Activated CD4-positive, alpha-beta T cell treated with anti-CD3 and anti-CD28 coated beads for 1 hour (primary cell): ENCODE measurements at regions not wholly inside any gene's neighbourhood (a gene's known extent, or its start where the extent isn't known, plus 50 kb on each side); places are given as distances from the start of the nearest gene placed in this dataset.

Experiments used
- DNase-seq: peaks from one replicate; pipeline ENCODE4 v3.0.0-alpha.2; 2020

DNA sequence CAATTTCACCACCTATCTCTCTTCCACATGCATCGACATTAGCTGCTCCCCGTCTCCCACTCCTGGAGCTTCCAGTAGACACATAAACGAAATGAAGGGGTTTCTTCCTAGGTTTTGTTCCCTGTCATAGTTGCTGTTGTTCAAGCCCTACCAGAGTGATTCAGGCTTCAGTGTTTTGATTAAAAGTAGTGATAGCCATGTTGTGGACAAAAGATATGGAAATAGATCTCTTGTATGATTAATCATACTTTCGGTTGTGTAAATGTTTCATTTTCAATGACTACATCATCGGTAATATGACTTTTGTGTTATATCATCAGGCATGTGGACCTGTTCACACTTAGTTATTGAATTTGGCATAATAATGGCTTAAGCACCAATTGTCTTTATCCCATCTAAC lies 96.5 kb upstream of the KLF3 start:
- no peak for DNase-seq

DNA sequence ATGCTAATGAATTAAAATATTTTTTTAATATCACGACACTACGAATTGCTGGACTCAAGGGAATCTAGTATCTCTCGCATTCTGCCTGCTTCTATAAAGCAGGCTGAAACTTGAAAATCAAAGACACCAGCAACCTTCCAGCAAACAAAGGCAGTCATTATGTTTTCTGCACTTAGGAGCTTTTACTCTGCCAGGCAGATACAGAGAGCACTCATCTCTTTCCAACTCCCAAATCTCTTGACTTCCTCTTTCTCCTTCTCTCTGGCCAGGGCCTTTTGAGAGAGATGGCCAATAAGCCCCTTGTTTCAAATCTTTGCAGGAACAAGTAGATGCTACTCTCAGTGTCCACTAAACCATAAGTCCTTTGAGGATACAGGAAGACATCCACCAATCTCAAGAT lies 95.2 kb upstream of the KLF3 start:
- DNase-seq = no peak

DNA sequence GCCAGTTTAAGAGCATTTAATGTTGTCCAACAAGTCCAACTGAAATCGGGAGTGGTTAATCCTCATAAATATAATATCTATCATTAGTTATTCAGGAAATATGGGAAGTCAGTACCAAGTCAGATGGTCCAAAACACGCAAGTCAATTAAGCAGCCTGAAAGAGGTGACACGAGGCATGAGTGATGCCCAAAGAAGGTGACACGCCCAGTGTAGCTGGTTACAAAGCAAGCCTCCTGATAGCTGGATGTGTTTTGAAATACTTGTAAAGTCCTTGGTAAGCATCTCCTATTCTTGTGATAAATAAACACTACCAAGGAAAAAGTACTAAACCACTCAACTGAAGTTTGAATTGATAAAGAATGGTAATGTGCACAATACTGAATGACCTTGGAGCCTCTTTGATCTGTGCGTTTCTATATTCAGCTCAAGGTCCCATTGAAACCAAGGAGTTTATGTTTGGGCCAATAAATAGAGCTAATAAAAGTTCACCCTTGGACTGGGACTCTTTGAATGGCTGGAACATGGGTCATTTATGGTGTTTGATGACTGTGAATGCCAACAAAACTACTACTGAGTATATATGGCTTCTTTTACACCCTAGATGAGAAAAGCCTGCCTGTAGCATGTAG lies 93.2 kb upstream of the KLF3 start:
- DNase-seq = no peak

DNA sequence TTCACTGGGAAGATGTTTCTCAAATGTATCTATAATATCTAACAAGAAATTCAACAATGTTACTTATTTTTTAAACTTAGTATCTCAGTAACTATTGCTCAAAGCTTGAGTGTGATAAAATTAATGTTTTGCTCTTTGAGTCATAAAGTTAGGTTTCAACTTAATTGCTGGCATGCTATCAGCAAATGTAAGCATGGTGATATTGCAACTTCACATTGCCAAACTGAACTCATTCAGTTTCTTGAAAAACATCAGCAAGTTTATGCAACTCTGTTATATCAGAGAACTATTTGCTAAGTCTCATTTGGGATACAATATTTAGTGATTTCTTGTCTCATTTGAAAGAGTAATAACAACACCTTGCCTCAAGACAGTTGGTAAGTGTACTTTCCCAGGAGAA lies 91.2 kb upstream of the KLF3 start:
- no peak for DNase-seq

DNA sequence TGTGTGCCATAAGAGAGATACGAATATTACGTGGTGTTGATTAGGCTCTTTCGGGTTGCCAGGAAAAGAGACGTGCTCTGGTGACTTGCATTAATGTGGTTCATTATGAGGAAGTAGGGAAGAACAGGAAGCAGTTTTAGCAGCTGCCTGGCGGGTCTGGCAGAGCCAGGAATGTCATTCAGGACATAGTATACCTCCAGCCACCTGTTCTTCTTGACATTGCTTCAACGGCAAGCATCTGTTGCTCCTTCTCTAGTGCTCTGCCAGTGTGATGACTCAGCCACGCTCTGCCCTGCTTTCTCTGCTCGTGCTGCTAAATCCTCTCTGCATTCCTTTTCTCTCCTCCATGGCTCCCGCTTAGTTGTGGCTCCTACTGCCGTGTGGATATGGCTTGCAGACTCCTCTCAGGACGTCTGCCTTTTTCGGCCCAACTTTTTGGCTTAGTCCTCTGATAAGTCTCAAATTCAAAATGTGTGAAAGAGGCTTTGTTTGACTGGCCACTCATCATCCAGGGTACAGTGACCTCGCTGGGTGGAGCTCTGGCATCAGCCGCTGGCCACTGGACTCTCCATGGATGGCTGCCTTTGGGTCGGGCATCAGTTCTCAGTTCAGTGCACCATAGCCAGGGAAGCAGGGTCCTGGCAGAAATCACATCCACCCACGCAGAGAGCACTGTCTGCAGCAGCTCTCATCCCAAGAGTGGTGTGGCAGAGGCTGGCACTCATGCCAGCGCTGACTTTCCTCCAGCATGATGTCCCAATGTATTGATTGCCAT lies 89.3 kb upstream of the KLF3 start:
- DNase-seq = no peak

DNA sequence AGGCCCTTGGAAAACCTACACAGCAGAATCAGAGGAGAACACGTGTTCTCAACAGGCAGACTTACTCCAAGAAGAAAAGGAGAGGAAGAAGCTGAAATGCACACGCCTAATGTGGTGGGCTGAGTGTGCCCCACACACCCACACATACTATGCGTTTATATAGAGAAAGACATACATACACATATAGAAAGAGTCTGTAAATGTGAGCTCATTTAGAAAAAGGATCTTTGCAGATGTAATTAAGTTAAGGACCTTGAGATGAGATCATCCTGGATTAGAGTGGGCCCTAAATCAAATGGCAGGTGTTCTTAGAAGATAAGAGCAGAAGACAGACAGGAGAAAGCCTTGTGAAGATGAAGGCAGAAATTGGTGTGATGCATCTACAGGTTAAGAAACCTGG lies 87.2 kb upstream of the KLF3 start:
- DNase-seq = no peak

DNA sequence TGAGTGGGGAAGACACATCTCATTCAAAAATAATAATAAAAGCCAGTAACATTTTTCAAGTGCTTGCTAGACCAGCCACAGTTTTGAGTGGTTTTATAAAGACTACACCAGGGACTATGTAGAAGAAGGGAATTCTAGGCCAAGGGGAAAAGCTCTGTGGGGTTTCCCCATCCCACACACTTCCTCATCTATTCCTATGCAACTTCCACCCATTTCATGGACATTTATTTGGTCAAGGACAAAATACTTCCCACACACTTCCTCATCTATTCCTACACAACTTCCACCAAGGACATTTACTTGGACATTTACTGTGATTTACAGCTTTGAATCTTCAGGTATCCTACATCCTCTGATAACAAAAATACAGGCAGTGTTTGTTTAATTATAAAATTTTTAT lies 86.5 kb upstream of the KLF3 start:
- DNase-seq = no peak

DNA sequence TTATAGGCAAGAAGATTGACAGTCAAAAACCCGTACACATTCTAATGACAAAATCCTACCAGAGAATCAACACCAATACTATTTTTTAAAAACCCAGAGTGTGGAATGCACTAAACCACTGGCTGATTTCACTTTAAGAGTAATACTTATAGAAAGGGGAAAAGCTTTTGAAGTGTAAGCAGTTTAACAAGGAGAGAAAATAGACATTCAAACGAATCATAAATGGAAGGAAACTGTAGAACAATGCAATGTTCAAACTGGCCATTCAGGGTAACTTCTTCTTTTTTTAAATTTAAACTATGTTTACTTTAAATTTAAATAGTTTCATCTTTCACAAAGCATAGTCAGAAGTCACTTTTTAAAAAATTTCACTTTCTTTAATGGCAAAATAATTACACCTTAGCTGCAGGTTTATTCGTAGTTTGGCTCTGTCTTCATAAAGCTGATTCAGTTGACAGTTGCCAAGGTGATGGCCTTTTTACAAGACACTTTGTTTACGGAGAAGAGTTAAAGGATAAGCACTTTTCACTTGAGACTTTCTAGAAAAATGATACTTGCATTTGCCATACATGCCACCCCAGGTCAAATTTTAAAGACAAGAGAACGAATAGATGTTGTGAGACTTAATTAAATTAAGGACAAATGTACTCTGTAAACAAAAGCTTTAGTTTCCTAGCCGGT lies 82.4 kb upstream of the KLF3 start:
- no peak for DNase-seq

DNA sequence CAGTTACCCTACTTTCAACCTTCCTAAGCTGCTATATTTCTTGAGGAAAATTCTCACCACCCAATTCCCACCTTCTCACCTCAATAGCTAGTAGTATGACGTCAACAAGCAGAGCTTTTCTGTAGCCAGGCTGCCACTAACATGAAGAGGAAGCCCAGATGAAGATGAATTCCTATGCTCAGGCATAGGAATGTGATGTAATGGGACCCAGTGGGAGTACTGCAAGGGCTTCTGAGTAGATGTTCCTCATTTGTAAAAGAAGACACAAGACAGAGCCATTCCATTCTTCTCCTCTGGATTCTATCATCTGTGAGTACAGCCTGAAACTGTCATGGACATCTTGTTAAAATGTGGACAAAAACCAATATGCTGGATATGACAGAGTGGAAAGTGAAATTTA lies 81.6 kb upstream of the KLF3 start:
- DNase-seq = no peak

DNA sequence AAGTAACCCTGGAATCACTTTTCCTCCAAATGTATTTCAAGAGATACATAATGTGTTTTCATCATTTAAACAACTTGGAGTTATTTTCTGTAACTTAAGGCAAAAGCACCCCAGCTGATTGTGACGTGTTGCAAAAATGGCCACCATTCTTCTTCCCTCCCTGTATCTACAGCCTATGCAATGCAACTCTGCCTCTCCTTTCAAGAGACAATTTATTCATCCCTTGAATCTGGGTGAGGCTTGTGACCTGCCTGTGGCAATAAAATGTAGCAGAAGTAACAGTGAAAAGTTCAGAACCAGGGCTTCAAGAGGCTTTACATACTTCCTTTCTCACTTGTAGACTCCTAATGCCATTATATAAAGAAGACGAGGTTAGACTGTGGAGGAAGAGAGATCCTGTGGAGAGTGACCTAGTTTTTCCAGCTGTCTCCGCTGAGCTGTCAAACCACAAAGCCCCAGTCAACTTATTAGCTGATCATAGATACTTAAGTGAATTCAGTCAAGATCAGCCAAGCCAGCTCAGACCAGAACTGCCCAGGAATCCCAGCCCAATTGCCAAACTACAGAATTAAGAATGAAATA lies 81.0 kb upstream of the KLF3 start:
- no peak for DNase-seq

DNA sequence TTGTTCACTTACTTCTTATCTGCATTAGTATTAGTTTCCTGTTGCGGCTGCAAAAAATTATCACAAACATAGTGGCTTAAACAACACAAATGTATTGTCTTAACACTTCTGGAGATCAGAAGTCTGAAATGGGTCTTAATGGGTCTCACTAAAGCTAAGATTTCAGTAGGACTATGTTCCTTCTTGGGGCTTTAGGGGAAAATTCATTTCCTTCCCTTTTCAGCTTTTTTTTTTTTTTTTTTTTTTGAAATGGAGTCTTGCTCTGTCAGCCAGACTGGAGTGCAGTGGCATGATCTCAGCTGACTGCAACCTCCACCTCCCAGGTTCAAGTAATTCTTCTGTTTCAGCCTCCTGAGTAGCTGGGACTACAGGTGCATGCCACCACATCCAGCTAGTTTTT lies 78.1 kb upstream of the KLF3 start:
- DNase-seq = no peak

DNA sequence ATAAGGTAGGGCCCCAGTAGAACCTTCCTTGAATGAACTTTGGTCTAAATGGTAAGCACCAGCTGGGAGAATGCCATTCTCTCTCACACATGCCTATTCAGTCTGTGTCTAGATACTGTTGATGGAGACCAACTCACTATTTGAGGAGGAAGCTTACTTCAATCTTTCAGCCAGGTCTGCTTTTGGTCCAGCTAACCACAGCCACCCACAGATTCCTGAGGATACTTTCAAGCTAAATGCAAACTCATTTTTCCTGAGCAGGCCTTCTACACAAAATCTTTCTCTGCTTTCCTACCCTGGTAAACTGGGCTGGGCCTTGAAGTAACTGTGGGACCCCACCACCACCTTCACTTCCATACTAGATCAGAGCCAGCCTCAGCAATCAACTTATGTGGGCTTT lies 76.9 kb upstream of the KLF3 start:
- DNase-seq = no peak

DNA sequence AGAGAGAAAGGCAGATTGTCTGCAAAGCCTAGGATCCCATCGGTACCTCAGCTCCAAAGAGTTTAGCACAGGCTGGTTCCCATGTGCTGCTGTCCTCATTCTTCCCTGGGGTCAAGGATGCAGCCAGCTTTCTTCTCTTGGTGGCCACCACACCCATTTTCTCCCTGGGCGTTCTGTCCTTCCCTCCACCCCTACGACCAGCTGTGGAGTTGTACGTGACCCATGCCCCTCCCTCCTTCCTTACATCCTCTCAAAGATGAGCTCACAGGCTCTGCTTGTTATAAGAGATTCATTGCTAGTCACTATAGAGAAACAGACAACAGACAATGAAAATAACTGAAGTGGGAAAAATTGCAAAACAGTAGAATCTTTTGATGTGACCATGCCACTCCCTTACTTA lies 74.0 kb upstream of the KLF3 start:
- no peak for DNase-seq

DNA sequence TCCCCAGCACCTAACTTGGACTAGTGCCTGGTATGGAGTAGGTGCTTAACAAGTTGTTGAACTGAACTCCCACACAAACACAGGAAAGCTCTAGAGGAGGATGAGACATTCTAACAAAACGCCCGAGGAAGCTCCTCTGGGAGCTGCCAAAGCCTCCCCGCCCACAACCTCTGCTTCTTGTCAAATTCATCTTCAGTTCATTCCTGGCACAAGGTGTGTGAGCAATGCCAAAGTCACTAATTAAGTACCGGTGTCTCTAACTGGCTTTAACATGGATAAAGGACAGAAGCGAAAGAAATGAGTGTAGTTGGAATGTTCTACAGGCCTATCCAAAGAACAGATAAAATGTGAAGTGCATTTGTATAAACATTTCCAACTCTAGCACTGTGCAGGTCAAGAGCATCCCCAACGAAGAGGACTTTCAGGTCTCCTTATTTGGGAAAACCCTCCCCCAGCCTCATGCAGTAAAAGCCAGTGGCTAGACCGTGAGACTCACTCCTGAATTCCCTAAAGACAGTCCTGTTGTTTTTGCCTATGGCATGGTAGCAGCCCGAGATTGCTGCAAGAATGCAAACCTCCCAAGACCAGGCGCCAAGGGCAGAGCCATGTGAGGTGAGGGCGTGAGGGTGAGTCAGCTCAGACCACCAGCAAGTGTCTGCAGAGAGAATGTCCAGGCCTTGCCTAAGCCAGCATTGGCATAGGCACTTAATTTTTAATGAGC lies 72.2 kb upstream of the KLF3 start:
- no peak for DNase-seq

DNA sequence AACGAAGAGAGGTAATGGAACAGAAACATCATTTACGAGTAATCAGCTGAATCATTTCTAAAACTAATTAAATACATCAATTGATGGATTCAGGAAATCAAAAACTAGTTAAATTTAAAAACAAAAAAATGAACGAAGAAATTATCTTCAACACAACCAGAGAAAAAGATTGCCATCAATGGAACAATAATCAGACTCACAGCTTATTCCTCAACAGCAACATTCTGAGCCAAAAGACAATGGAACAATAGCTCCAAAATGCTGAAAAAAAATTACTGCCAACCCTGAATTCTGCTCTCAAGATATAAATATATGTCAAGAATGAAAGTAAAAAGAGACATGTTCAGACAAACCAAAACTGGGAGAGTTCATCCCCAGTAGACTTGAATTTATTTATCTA lies 65.5 kb upstream of the KLF3 start:
- DNase-seq = no peak

DNA sequence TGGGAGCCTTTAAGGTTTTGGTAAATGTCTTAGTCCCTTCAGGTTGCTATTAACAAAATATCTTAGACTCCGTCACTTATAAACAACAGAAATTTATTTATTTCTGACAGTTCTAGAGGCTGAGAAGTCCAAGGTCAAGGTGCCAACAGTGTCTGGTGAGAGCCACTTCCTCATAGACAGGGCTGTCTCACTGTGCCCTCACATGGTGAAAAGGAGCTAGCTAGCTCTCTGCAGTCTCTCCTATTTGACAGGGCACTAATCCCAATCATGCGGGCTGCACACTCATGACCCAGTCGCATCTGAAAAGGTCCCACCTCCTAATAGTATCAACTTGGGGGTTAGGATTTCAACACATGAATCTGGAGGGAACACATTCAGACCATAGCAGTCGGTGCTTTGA lies 63.4 kb upstream of the KLF3 start:
- DNase-seq = no peak

DNA sequence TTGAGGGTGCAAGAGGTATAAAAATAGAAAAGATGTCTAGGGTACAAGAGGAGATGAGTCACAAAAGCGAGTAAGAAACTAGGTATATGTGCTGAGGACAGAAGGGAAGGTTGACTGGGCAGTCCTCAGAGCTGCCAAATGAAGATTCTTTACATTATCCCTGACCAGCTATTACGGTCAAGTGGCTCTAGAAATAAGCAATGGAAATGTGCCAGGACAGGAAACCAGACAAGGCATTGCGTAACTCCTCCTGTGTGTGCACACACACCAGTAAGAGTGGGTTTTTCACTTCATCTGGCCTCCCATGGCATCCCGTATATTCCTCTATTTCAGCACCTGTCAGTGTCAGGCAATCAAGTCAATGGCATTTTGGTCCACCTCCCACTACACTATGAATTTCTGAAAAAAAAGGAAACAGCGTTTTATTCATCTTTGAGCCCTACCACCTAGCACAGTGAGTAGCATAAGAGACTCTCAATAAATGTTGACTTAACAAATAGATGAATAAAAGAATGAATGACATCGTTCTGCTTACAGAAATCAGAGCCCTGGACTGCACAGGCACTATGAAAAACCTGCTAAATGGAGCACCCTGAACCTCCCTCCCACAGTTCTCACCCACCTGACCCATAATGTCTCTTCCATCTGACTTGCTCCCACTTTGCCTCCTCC lies 62.6 kb upstream of the KLF3 start:
- DNase-seq = no peak

DNA sequence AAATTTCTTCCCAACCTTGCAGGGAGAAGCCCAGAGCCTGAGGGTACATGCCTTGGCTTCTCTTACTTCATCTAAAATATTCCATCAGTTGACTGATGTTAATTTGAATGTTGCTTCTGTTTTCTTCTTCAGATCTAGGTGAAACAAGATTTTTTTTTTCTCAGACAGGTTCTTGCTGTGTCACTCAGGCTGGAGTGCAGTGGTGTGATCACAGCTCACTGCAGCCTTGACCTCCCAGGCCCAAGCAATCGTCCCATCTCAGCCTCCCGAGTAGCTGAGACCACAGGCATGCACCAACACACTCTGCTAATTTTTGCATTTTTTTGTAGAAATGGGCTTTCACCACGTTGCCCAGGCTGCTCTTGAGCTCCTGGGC lies 62.1 kb upstream of the KLF3 start:
- no peak for DNase-seq

DNA sequence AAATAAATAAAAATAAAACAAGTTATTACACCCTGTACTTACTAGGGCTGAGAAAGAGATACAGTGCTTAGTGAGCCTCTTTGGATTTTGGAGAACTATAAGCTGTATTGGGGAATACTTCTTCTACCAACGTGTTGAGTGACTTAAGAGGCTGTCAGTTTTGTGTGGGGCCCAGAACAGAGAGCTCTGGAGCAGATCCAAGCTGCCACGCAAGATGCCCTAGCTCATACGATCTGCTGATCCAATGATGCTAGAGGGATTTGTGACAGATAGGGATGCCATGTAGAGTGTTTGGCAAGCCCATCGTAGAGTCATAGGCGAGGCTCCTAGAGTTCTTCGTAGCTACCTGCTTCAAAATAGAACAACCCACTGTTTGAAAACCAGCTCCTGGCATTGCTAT lies 60.3 kb upstream of the KLF3 start:
- DNase-seq = no peak

DNA sequence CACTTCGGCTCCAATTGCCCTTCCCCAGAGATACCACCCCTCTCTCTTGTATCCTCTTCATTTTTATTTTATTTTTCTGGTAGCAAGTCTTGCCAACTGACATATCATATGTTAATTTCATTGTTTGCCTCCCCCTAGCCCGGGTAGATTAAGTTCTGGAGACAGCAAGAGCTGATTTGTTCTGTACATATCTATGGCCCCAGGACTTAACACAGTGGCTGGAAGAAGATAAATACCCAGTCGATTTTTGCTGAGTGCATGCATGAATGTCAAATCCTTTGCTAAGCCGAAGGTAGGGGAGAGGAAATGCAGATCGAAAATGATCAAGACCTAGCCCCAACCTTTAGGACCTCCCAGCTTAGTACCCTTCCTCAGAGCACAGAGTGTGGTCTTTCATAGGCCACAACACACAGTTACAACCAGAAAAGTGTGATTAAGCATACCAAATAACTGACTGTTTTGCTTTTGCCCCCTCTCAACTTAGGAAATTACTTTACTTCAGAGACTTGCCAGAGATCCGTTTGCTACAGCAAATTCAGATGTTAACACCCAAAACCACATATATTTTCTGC lies 58.7 kb upstream of the KLF3 start:
- DNase-seq = no peak

DNA sequence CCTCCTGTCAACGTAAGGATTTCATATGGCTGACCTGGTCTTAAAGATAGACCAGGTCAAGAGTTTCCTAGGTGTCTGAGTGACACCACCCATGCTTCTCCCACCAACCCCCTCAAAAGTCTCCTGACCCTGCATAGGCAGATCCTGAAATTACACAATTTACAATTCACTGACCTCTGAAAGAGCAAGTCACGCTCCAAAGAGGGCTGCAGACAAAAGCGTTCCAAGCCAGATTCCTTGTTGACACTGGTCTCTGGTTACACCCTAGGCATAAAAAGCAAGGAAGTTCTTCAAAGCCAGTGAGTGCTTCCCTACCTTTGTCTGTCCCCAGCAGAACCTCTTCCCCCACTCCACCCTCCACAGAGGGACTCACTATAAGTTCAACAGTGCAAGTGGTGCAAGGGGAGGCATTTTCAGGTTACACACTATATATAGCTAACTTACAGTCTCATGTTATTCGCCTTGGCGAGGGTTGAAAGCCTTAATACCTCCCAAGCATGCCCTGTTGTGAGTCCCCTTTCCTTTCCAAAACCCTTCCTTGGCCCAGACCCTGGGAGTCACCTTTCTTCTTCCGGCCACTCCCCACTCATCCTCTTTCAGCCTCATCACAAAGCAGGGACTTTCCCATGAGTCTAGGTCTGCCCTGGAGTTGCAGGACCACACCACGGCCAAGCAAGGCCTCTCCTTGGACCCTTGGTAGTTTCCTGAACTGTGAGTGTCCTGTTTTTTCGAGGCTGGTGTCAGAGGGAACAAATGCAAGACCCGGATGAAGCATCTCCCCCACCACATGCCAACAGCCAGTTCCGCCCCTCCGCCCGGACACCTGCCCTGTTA lies 58.0 kb upstream of the KLF3 start:
- no peak for DNase-seq

DNA sequence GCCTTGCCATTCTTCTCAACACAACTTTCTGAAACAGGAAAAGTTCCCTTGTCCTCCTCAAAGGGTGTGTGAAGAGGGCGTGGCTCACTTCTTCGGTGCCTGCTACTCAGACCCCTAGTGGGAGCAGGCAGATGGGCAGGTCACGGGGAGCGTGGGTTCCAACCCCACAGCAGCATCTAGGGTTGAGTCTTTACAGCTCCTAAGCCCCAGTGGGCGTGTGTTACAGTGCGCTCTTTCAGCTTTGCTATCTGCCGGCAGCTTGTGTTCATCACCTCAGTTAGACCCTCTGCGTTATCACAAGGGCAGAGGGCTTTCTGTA lies 57.5 kb upstream of the KLF3 start:
- DNase-seq = no peak
